ENCODE measurements at regions not wholly inside any gene's neighbourhood (a gene's known extent, or its start where the extent isn't known, plus 50 kb on each side); places are given as distances from the start of the nearest gene placed in this dataset.

- ChIA-PET POLR2A (interaction anchor here (2.0 kb wide), 1 partner anchor 10 kb away, joined by 5 read pairs; no protein-coding TSS in a partner anchor), CTCF (interaction anchor here (0.7 to 1.8 kb wide), 4 partner anchors 9 to 22 kb away, joined by 3 to 5 read pairs (median 4); no protein-coding TSS in a partner anchor), RAD21 (ENCODE audit: unreplicated experiment) (interaction anchor here (1.4 kb wide), 1 partner anchor 223 kb away, joined by 3 read pairs; no protein-coding TSS in a partner anchor), SMC1A (ENCODE audit: uncharacterized antibody, unreplicated experiment) (interaction anchor here (0.9 to 1.5 kb wide), 5 partner anchors 9 to 96 kb away, joined by 3 to 6 read pairs (median 3); no protein-coding TSS in a partner anchor)
- H3K9me3 ChIP-seq (replicated peaks; ENCODE audit: control insufficient read depth, insufficient read depth, low read length), result no peaks in the 10 kb centered on the region
- no peaks in the 10 kb centered on the region for H3K36me3 ChIP-seq (ENCODE audit: control insufficient read depth in 2 of 2, insufficient read depth in 2 of 2, low read length in 1 of 2)
- H3K79me2 ChIP-seq (ENCODE audit: control insufficient read depth, insufficient read depth, low read length), result no peaks in the 10 kb centered on the region
- H3K4me3 ChIP-seq, result no peak overlapping the region
- no peak overlapping the region for H2AFZ ChIP-seq (ENCODE audit: control insufficient read depth, low read depth, low read length)
- ATAC-seq (no peak), FAIRE-seq (no peak), DNase-seq (ENCODE audit: low read depth, low spot score) (no peak)
- no TSS peak for BruUV-seq (replicated peaks)
- H3K4me2 ChIP-seq (ENCODE audit: control insufficient read depth, insufficient read depth), result no peak overlapping the region
- 98% methylated on average over 4 of the region's 4 CpGs for WGBS (ENCODE audit: insufficient coverage, insufficient replicate concordance, low lambda C conversion rate, missing lambda C conversion rate)
- no peaks in the 10 kb centered on the region for H3K4me1 ChIP-seq (ENCODE audit: control insufficient read depth, insufficient read depth, low read length)
- in situ Hi-C loops (cut with MboI) (no loop called here), intact Hi-C loops (cut with micrococcal nuclease; ENCODE audit: unreplicated experiment) (no loop called here)
- TF ChIP-seq HDAC6 (IDR thresholded peaks at IDR 0.05; ENCODE audit: unreplicated experiment) (no peak), MTA3 (IDR thresholded peaks at IDR 0.05; ENCODE audit: borderline replicate concordance, low read length) (no peak), TARDBP (IDR thresholded peaks at IDR 0.05; ENCODE audit: borderline replicate concordance) (no peak), BCL3 (IDR thresholded peaks at IDR 0.05; ENCODE audit: borderline replicate concordance, insufficient read depth, low read depth, low read length, poor library complexity, severe bottlenecking) (no peak), BRCA1 (IDR thresholded peaks at IDR 0.05; ENCODE audit: low read depth, low read length) (no peak), ATF3 (IDR thresholded peaks at IDR 0.05; ENCODE audit: borderline replicate concordance, extremely low read depth, low read depth, low read length) (no peak), NFIC (IDR thresholded peaks at IDR 0.05; ENCODE audit: low read depth, low read length) (no peak), NR2F1 (conservative IDR thresholded peaks at IDR 0.05) (no peak)
- H3K27ac ChIP-seq (ENCODE audit: control insufficient read depth, insufficient read depth), result no peak overlapping the region
- H3K9ac ChIP-seq (ENCODE audit: control insufficient read depth, insufficient read depth, low read length), result no peak overlapping the region
- H3K27me3 ChIP-seq (replicated peaks in 1 of 2; ENCODE audit: control insufficient read depth in 2 of 2, insufficient read depth in 2 of 2, low read length in 1 of 2), result no peaks in the 10 kb centered on the region
- no peaks in the 10 kb centered on the region for H4K20me1 ChIP-seq (ENCODE audit: control insufficient read depth, insufficient read depth)
Observed at GRCh38 chr5:96196407-96196806, 234.8 kb upstream of the ELL2 start.
